ENCODE measurements at regions not wholly inside any gene's neighbourhood (a gene's known extent, or its start where the extent isn't known, plus 50 kb on each side); places are given as distances from the start of the nearest gene placed in this dataset.

GRCh38 chr17:77782611-77783010 is 175.9 kb upstream of the TNRC6C start:
- peaks cover 28% of the 10 kb centered on the region for H3K4me1 ChIP-seq (ENCODE audit: insufficient read depth, low read length)
- ChIA-PET POLR2A (no interaction called here), CTCF (no interaction called here)
- no peak for ATAC-seq (ENCODE audit: poor library complexity)
- no peak overlapping the region for H3K27ac Mint-ChIP-seq
- no peaks in the 10 kb centered on the region for H3K9me3 ChIP-seq (ENCODE audit: control insufficient read depth in 1 of 2, insufficient read depth in 1 of 2, low read length in 2 of 2)
- H3K9me3 Mint-ChIP-seq, result no peaks in the 10 kb centered on the region
- no peak overlapping the region for H3K27ac ChIP-seq (ENCODE audit: low read depth in 1 of 2, low read length in 2 of 2)
- no peaks in the 10 kb centered on the region for H3K36me3 Mint-ChIP-seq (ENCODE audit: low read depth)
- H3K27me3 Mint-ChIP-seq, result no peaks in the 10 kb centered on the region
- no peak overlapping the region for H3K4me3 ChIP-seq (ENCODE audit: low read length)
- H3K4me3 Mint-ChIP-seq, result no peak overlapping the region
- peaks cover 14% of the 10 kb centered on the region for H3K4me1 Mint-ChIP-seq (ENCODE audit: low read depth)
- TF ChIP-seq CTCF (IDR thresholded peaks at IDR 0.05), result no peak
- DNase-seq, result no peak
- no peaks in the 10 kb centered on the region for H3K36me3 ChIP-seq (ENCODE audit: insufficient read depth, low read length)
- no peaks in the 10 kb centered on the region for H3K27me3 ChIP-seq (ENCODE audit: control insufficient read depth in 1 of 2, insufficient read depth in 2 of 2, low read length in 2 of 2)
- intact Hi-C loops (cut with DNase I, micrococcal nuclease), result no loop called here

GRCh38 chr17:77783991-77784820 is 174.3 kb upstream of the TNRC6C start:
- peak overlapping the region; percentile 2 for H3K4me3 Mint-ChIP-seq
- peaks cover 28% of the 10 kb centered on the region for H3K4me1 ChIP-seq (ENCODE audit: insufficient read depth, low read length)
- H3K9me3 Mint-ChIP-seq, result no peaks in the 10 kb centered on the region
- no peaks in the 10 kb centered on the region for H3K36me3 ChIP-seq (ENCODE audit: insufficient read depth, low read length)
- intact Hi-C loops (cut with DNase I, micrococcal nuclease), result loop anchor here in 1 of 2 experiments (1.0 to 2.0 kb wide), 3 partner anchors 59 to 174 kb away; partner anchors contain the start of gene TNRC6C
- H3K4me3 ChIP-seq (ENCODE audit: low read length), result peak overlapping the region; percentile 16
- no peaks in the 10 kb centered on the region for H3K27me3 Mint-ChIP-seq
- peak overlapping the region; percentile 64 to 77 for H3K27ac ChIP-seq (ENCODE audit: low read depth in 1 of 2, low read length in 2 of 2)
- peaks cover 14% of the 10 kb centered on the region for H3K4me1 Mint-ChIP-seq (ENCODE audit: low read depth)
- CTCF ChIA-PET, result interaction anchor here (0.9 kb wide), 1 partner anchor 174 kb away, joined by 3 read pairs; no protein-coding TSS in a partner anchor
- H3K27me3 ChIP-seq (ENCODE audit: control insufficient read depth in 1 of 2, insufficient read depth in 2 of 2, low read length in 2 of 2), result no peaks in the 10 kb centered on the region
- H3K27ac Mint-ChIP-seq, result peak overlapping the region; percentile 96
- ATAC-seq (ENCODE audit: poor library complexity) (peak; percentile 93), DNase-seq (peak; percentile 51 to 92 (median 64))
- H3K36me3 Mint-ChIP-seq (ENCODE audit: low read depth), result no peaks in the 10 kb centered on the region
- no peak for TF ChIP-seq CTCF (IDR thresholded peaks at IDR 0.05)
- no peaks in the 10 kb centered on the region for H3K9me3 ChIP-seq (ENCODE audit: control insufficient read depth in 1 of 2, insufficient read depth in 1 of 2, low read length in 2 of 2)
- POLR2A ChIA-PET, result interaction anchor here (0.9 to 2.0 kb wide), 11 partner anchors 11 to 644 kb away, joined by 3 to 51 read pairs (median 4); partner anchors contain the start of genes SEC14L1 and TNRC6C

GRCh38 chr17:77785312-77785905 is 173.1 kb upstream of the TNRC6C start:
- H3K27me3 ChIP-seq (ENCODE audit: control insufficient read depth in 1 of 2, insufficient read depth in 2 of 2, low read length in 2 of 2), result no peaks in the 10 kb centered on the region
- DNase-seq (no peak), ATAC-seq (ENCODE audit: poor library complexity) (no peak)
- H3K27me3 Mint-ChIP-seq, result no peaks in the 10 kb centered on the region
- H3K4me3 Mint-ChIP-seq, result no peak overlapping the region
- POLR2A ChIA-PET, result interaction anchor here (1.1 to 2.0 kb wide), 3 partner anchors 58 to 173 kb away, joined by 4 to 13 read pairs (median 12); partner anchors contain the start of gene TNRC6C
- no peak for TF ChIP-seq CTCF (IDR thresholded peaks at IDR 0.05)
- intact Hi-C loops (cut with DNase I, micrococcal nuclease), result loop anchor here in 1 of 2 experiments (2.0 kb wide), 1 partner anchor 57 kb away; no protein-coding TSS in a partner anchor
- peak overlapping the region; percentile 96 for H3K27ac Mint-ChIP-seq
- no peaks in the 10 kb centered on the region for H3K36me3 Mint-ChIP-seq (ENCODE audit: low read depth)
- H3K9me3 ChIP-seq (ENCODE audit: control insufficient read depth in 1 of 2, insufficient read depth in 1 of 2, low read length in 2 of 2), result no peaks in the 10 kb centered on the region
- peak overlapping the region; percentile 52 to 77 for H3K27ac ChIP-seq (ENCODE audit: low read depth in 1 of 2, low read length in 2 of 2)
- H3K4me1 ChIP-seq (ENCODE audit: insufficient read depth, low read length), result peaks cover 28% of the 10 kb centered on the region
- no peaks in the 10 kb centered on the region for H3K9me3 Mint-ChIP-seq
- no peaks in the 10 kb centered on the region for H3K36me3 ChIP-seq (ENCODE audit: insufficient read depth, low read length)
- peaks cover 14% of the 10 kb centered on the region for H3K4me1 Mint-ChIP-seq (ENCODE audit: low read depth)
- no peak overlapping the region for H3K4me3 ChIP-seq (ENCODE audit: low read length)
- CTCF ChIA-PET, result no interaction called here
